AG10803 (cell line): ENCODE measurements at regions not wholly inside any gene's neighbourhood (a gene's known extent, or its start where the extent isn't known, plus 50 kb on each side); places are given as distances from the start of the nearest gene placed in this dataset.
A peak's percentile ranks its signal among the peaks of the same experiment; 100 is the strongest.
"Not testable (repeated sequence)": the region's sequence is repeated elsewhere in the genome, so short reads cannot be mapped to it uniquely, and the experiment has no call there.

ENCODE experiments used
- DNase-seq: peaks from one replicate; pipeline ENCODE4 v3.0.0; 2010; ENCODE audit warnings: low read depth
- H3K4me3 ChIP-seq: 2 replicates; pipeline ENCODE4 v1.5.1; 2011; ENCODE audit warnings: mild to moderate bottlenecking, low read length, control low read depth
- TF ChIP-seq, protein P1 (sequence below): conservative IDR thresholded peaks from 2 replicates; pipeline ENCODE4 v1.5.1; 2011; ENCODE audit warnings: mild to moderate bottlenecking, low read length, control low read depth, inconsistent platforms

DNA sequence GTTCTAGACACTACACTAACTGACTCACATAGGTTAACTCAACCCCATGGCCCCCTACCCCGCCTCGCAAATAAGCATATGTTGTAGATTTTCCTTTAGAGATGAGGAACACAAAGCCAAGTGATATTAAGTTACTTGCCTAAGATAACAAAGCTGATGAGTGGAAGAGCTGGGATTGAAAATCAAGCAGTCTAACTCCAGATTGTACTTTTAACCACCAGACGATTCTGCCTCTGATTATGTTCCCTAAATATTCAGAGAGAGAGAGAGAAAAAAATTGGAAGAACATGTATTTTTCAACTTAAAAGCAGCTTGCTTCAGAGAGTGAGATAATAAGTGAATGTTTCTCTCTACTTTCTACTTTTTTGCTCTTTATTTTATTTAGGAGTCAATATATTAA, 66.9 kb upstream of the THBS1 start:
- no peak for DNase-seq
- TF ChIP-seq, protein P1, sequence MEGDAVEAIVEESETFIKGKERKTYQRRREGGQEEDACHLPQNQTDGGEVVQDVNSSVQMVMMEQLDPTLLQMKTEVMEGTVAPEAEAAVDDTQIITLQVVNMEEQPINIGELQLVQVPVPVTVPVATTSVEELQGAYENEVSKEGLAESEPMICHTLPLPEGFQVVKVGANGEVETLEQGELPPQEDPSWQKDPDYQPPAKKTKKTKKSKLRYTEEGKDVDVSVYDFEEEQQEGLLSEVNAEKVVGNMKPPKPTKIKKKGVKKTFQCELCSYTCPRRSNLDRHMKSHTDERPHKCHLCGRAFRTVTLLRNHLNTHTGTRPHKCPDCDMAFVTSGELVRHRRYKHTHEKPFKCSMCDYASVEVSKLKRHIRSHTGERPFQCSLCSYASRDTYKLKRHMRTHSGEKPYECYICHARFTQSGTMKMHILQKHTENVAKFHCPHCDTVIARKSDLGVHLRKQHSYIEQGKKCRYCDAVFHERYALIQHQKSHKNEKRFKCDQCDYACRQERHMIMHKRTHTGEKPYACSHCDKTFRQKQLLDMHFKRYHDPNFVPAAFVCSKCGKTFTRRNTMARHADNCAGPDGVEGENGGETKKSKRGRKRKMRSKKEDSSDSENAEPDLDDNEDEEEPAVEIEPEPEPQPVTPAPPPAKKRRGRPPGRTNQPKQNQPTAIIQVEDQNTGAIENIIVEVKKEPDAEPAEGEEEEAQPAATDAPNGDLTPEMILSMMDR: no peak
- H3K4me3 ChIP-seq: no peak overlapping the region

DNA sequence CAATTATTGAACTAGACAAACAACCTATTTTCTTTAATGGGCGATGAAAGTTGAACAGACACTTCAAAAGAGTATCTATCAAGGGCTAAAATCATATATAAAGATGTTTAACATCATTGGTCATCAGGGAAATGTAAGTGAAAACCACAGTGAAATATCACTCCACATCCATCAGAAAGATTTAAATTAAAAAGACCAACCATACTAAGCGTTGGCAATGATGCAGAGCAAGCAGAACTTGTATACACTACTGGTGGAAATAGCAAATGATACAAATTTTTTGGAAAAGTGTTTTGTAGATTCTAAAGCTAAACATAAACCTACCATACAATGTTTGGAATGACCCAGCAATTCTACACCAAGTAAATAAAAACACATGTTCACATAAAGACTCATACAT, 65.9 kb upstream of the THBS1 start:
- TF ChIP-seq, protein P1: no peak
- DNase-seq: no peak
- no peak overlapping the region for H3K4me3 ChIP-seq

DNA sequence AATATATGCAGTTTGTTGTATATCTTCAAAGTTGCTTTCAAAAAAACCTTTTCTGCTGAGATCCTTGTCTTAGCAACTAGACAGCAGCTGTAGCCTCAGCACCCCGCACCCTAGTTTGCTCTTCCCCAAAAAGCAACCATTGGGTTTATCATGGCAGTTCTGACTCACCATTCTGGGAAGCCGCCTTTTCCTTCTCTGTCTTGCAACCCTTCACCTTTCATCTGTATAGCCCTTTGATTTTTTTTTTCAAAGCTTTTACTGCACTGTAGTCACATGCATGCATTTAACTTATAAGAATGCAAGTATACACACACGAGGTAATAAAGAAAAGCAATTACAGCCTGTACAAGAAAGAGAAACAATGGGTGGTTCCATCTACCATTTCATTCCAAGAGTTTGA, 65.1 kb upstream of the THBS1 start:
- no peak overlapping the region for H3K4me3 ChIP-seq
- DNase-seq: no peak
- TF ChIP-seq, protein P1: no peak

DNA sequence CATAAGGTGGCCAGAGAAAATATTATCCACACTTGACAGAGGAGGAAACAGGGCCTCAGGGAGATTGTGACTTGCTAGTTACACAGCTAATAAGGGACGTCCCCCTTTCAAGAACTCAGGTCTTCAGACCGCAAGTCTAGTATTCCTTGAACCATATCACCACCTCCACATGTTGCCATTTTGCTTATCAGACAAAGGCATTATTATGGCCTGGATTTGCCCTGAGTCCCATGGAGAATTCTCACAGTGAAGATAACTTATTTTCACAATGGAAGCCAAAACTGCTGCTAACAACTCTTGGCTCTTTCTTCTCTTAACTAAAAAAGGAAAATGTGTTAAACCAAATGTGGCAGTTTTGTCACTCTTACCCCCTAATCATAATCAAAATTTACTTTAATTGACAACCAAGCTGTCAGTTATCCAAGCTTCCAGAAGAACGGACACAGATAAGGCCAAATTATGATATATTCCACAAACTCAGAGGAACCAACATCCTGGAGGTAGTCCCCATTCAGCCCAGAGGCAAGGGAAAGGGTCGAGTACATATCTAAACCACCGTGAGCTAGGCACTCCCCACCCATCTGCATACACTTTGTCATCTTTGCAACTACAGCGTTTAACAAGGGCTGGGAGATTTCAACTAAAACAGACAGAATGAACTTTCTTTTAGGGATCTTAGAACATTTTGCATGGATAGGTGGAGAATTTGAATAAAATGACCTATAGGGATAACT, 63.6 kb upstream of the THBS1 start:
- H3K4me3 ChIP-seq: no peak overlapping the region
- TF ChIP-seq, protein P1: no peak
- DNase-seq: no peak

DNA sequence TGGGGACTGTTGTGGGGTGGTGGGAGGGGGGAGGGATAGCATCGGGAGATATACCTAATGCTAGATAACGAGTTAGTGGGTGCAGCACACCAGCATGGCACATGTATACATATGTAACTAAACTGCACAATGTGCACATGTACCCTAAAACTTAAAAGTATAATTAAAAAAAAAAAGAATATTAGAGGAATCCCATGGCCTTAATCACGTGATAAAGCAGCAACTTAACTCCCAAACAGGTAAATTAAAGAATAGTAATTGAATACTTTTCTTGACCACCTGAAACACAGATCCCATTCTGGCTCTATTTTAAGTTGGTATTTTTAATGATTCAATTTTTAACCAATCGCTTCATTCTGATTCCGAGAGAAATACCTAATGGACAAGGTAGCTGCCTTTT, 56.9 kb upstream of the THBS1 start:
- not testable (repeated sequence) for H3K4me3 ChIP-seq, DNase-seq

DNA sequence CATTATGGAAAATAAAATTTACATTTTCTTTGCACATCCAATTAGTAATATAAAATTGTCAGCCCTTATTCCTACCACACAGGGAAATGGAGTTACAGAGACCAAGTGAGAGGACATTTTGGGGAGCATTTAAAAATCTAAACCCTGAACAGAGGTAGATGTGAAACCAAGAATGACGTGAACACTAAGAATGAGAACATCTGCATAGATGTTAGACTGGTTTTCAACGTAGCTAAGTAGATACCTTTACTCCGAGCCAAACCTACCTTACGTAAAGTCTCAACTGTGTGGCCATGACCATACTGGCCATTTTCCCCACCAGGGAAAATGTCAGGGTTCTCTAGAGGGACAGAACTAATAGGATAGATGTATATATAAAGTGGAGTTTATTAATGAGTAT, 51.4 kb upstream of the THBS1 start:
- TF ChIP-seq, protein P1: no peak
- DNase-seq: no peak
- no peak overlapping the region for H3K4me3 ChIP-seq

DNA sequence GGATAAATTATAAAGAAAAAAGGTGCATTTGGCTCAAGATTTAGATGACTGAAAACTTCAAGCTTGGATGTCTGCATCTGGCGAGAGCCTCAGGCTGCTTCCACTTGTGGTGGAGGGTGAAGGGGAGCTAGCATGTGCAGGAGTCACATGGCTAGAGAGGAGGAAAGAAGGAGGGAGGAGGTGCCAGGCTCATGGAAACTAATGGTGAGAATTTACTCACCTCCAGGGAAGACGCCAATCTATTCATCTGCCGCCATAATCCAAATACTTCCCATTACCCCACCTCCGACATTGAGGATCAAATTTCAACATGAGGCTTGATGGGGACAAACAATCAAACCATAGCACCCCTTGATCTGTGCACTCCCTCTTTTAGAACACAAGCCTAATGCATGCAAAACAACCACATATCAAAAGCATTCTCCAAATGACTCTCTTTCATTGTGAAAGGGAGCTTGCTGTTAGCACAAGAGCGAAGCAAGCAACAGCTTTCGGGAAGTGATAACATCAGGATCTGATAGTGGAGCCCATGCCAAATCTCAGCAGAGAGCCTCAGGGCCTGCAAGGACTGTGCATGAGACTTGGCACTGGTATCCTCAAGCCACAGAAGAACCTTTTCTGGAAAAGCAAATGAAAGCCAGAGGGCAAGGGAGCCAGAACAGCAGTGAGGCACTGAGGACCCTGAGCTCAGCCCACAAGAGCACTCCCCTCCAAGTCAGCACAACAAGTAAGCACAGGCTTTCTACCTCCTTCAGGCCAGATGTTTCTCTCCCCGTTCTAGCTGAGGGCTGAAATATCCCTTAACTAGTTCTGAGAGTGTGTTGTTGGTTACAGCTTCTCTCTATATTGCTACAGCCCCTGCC, 50.2 kb upstream of the THBS1 start:
- H3K4me3 ChIP-seq: no peak overlapping the region
- TF ChIP-seq, protein P1: no peak
- DNase-seq: peak; percentile 70
